PC-9 (cell line): ENCODE measurements at regions not wholly inside any gene's neighbourhood (a gene's known extent, or its start where the extent isn't known, plus 50 kb on each side); places are given as distances from the start of the nearest gene placed in this dataset.

Experiments
- CTCF ChIP-seq: fragments of 200-600 bp; sonication (generic); conservative IDR thresholded peaks from 2 replicates; pipeline ENCODE4 v1.6.1; 2017; ENCODE audit warnings: mixed run types, antibody characterized with exemption, mild to moderate bottlenecking, moderate library complexity
- EZH2 ChIP-seq: fragments of 200-600 bp; sonication (generic); IDR thresholded peaks from 2 replicates; pipeline ENCODE4 v1.8.0; 2017; ENCODE audit warnings: antibody characterized with exemption, low read depth

- TF ChIP-seq EZH2, result no peak
- no peak for TF ChIP-seq CTCF
Observed at GRCh38 chr18:40676668-40677067, 1278.4 kb upstream of the PIK3C3 start.
